ENCODE measurements at regions not wholly inside any gene's neighbourhood (a gene's known extent, or its start where the extent isn't known, plus 50 kb on each side); places are given as distances from the start of the nearest gene placed in this dataset.

DNA sequence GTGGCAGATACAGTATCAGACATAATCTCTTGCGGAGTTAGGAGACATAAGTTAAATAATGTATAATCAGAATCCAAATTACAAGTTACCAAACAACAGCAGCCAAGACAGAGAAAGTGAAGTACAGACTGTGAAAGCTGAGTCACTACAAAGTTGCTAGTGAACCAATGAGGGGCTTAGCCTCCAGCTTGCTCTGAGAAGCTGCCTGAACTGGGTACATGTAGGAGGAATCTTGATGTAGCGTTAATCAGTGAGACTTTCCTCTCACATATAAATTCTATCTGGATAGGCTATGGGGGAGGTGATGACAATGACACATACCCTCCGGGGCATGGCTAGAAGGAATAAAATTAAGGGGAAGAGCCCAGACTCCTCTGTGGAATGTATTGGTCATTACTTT is 1234.3 kb upstream of the DDX18 start:
- TF ChIP-seq RXRA (IDR thresholded peaks at IDR 0.05) = no peak
- TF ChIP-seq, protein P1, sequence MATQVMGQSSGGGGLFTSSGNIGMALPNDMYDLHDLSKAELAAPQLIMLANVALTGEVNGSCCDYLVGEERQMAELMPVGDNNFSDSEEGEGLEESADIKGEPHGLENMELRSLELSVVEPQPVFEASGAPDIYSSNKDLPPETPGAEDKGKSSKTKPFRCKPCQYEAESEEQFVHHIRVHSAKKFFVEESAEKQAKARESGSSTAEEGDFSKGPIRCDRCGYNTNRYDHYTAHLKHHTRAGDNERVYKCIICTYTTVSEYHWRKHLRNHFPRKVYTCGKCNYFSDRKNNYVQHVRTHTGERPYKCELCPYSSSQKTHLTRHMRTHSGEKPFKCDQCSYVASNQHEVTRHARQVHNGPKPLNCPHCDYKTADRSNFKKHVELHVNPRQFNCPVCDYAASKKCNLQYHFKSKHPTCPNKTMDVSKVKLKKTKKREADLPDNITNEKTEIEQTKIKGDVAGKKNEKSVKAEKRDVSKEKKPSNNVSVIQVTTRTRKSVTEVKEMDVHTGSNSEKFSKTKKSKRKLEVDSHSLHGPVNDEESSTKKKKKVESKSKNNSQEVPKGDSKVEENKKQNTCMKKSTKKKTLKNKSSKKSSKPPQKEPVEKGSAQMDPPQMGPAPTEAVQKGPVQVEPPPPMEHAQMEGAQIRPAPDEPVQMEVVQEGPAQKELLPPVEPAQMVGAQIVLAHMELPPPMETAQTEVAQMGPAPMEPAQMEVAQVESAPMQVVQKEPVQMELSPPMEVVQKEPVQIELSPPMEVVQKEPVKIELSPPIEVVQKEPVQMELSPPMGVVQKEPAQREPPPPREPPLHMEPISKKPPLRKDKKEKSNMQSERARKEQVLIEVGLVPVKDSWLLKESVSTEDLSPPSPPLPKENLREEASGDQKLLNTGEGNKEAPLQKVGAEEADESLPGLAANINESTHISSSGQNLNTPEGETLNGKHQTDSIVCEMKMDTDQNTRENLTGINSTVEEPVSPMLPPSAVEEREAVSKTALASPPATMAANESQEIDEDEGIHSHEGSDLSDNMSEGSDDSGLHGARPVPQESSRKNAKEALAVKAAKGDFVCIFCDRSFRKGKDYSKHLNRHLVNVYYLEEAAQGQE (IDR thresholded peaks at IDR 0.05) = no peak
- no peak for TF ChIP-seq HNF4A (conservative IDR thresholded peaks at IDR 0.05)
- TF ChIP-seq JUND (IDR thresholded peaks at IDR 0.05) = no peak
- no peak for TF ChIP-seq FOXA1 (IDR thresholded peaks at IDR 0.05)
- no peaks in the 10 kb centered on the region for H3K27me3 ChIP-seq (ENCODE audit: control insufficient read depth in 4 of 4, insufficient read depth in 4 of 4, low read length in 3 of 4)
- H3K9ac ChIP-seq (ENCODE audit: low read depth in 1 of 2, low read length in 2 of 2) = no peak overlapping the region
- DNase-seq (ENCODE audit: low spot score) = no peak
- peaks cover 0 to 3% (median 0%) of the 10 kb centered on the region in 4 donors for H3K9me3 ChIP-seq (ENCODE audit: control insufficient read depth in 4 of 4, low read length in 3 of 4)
- no peak overlapping the region for H3K4me3 ChIP-seq (ENCODE audit: low read depth in 1 of 3, low read length in 3 of 3)
- WGBS = 57% methylated on average over 3 of the region's 3 CpGs
- H3K27ac ChIP-seq (ENCODE audit: low read depth in 1 of 2, low read length in 2 of 2) = no peak overlapping the region
- no peaks in the 10 kb centered on the region for H3K4me1 ChIP-seq (ENCODE audit: control insufficient read depth in 4 of 4, insufficient read depth in 4 of 4, low read length in 3 of 4)
- no peaks in the 10 kb centered on the region for H3K36me3 ChIP-seq (ENCODE audit: control insufficient read depth in 4 of 4, insufficient read depth in 3 of 4, low read depth in 1 of 4, low read length in 3 of 4)

GRCh38 chr2:116582850-116583249 is 1231.6 kb upstream of the DDX18 start:
- H3K27ac ChIP-seq (ENCODE audit: low read depth in 1 of 2, low read length in 2 of 2) = no peak overlapping the region
- WGBS = 55% methylated on average over 2 of the region's 2 CpGs
- no peaks in the 10 kb centered on the region for H3K27me3 ChIP-seq (ENCODE audit: control insufficient read depth in 4 of 4, insufficient read depth in 4 of 4, low read length in 3 of 4)
- H3K9me3 ChIP-seq (ENCODE audit: control insufficient read depth in 4 of 4, low read length in 3 of 4) = no peaks in the 10 kb centered on the region
- no peak overlapping the region for H3K9ac ChIP-seq (ENCODE audit: low read depth in 1 of 2, low read length in 2 of 2)
- H3K4me1 ChIP-seq (ENCODE audit: control insufficient read depth in 4 of 4, insufficient read depth in 4 of 4, low read length in 3 of 4) = no peaks in the 10 kb centered on the region
- no peak for DNase-seq (ENCODE audit: low spot score)
- no peaks in the 10 kb centered on the region for H3K36me3 ChIP-seq (ENCODE audit: control insufficient read depth in 4 of 4, insufficient read depth in 3 of 4, low read depth in 1 of 4, low read length in 3 of 4)
- TF ChIP-seq ZBTB33 (IDR thresholded peaks at IDR 0.05) (no peak), GABPA (IDR thresholded peaks at IDR 0.05 in 1 of 2, conservative IDR thresholded peaks at IDR 0.05 in 1 of 2) (no peak), JUND (IDR thresholded peaks at IDR 0.05) (no peak), RXRA (IDR thresholded peaks at IDR 0.05) (no peak), HNF4G (IDR thresholded peaks at IDR 0.05) (no peak), TAF1 (conservative IDR thresholded peaks at IDR 0.05) (no peak), HNF4A (conservative IDR thresholded peaks at IDR 0.05) (no peak), RAD21 (IDR thresholded peaks at IDR 0.05) (no peak), SP1 (IDR thresholded peaks at IDR 0.05) (no peak), YY1 (IDR thresholded peaks at IDR 0.05) (no peak), FOXA2 (IDR thresholded peaks at IDR 0.05) (no peak), NR2F2 (IDR thresholded peaks at IDR 0.05) (no peak), FOXA1 (IDR thresholded peaks at IDR 0.05) (no peak), ATF3 (IDR thresholded peaks at IDR 0.05) (no peak), EGR1 (IDR thresholded peaks at IDR 0.05; ENCODE audit: low read depth in 2 of 2) (no peak)
- TF ChIP-seq, protein P1 (IDR thresholded peaks at IDR 0.05) = no peak
- TF ChIP-seq, protein P2, sequence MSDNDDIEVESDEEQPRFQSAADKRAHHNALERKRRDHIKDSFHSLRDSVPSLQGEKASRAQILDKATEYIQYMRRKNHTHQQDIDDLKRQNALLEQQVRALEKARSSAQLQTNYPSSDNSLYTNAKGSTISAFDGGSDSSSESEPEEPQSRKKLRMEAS (IDR thresholded peaks at IDR 0.05) = no peak
- TF ChIP-seq, protein P3, sequence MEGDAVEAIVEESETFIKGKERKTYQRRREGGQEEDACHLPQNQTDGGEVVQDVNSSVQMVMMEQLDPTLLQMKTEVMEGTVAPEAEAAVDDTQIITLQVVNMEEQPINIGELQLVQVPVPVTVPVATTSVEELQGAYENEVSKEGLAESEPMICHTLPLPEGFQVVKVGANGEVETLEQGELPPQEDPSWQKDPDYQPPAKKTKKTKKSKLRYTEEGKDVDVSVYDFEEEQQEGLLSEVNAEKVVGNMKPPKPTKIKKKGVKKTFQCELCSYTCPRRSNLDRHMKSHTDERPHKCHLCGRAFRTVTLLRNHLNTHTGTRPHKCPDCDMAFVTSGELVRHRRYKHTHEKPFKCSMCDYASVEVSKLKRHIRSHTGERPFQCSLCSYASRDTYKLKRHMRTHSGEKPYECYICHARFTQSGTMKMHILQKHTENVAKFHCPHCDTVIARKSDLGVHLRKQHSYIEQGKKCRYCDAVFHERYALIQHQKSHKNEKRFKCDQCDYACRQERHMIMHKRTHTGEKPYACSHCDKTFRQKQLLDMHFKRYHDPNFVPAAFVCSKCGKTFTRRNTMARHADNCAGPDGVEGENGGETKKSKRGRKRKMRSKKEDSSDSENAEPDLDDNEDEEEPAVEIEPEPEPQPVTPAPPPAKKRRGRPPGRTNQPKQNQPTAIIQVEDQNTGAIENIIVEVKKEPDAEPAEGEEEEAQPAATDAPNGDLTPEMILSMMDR (IDR thresholded peaks at IDR 0.05; ENCODE audit: low read depth, low read length, missing input control) = no peak
- no peak overlapping the region for H3K4me3 ChIP-seq (ENCODE audit: low read depth in 1 of 3, low read length in 3 of 3)
